Putamen (tissue), 1 donor: ENCODE measurements at regions not wholly inside any gene's neighbourhood (a gene's known extent, or its start where the extent isn't known, plus 50 kb on each side); places are given as distances from the start of the nearest gene placed in this dataset.

Experiments used
- DNase-seq: peaks from one replicate; pipeline ENCODE4 v3.0.0-alpha.2; 2016; ENCODE audit warnings: low spot score

DNA sequence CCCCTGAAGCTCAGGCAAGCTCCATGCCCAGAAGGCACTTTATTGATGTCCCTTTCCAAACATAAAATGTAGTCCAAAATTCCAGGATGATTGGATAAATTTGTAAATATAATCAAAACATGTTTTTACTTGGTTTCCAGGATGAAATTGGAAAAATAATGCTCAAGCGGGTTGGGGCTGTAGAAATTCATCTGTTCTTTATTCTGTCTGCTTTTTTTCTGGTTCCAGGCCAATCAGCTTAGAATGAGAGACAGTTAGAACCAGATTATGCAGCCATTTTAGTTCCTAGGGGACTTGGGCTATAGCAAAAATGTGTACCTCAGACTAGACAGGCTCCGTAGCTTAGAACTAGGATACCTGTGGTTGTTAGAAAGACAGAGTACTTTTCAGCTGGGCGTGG is 450.8 kb downstream of the MCTP2 start:
- DNase-seq = no peak

DNA sequence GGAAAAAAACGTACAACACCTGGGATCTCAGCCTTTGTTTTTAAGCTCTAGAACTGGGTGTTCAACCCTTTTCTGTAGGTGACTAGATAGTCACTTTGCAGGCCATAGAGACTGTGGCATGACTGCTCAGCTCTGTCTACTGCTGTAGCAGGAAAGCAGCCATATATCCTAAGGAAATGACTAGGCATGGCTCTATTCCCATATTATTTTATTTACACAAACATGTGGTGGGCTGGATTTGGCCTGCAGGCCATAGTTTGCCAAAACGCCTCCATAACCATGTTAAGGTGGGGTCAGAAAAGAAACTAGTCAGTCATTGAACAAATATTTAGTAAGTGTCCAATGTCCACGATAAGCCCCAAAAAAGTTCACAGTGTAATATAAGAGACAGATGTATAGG is 452.5 kb downstream of the MCTP2 start:
- no peak for DNase-seq

DNA sequence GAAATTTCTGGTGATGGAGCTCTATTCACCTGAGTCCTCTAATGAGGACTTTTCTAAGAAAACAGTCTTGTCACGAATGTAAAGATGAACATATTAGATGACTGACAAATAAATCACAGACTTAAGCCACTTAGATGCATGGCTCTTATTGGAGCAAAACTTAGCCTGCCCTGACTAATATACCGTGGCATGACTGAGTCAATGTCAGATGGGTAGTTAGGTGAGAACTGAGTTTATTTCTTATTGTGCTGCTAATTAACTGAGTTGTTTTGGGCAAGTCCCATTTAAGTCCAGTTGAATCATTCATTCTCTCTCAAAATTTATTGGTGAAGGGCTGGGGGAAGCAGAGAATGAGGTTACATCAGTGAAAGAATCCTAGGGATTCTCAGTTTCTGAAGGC is 459.8 kb downstream of the MCTP2 start:
- DNase-seq = no peak

DNA sequence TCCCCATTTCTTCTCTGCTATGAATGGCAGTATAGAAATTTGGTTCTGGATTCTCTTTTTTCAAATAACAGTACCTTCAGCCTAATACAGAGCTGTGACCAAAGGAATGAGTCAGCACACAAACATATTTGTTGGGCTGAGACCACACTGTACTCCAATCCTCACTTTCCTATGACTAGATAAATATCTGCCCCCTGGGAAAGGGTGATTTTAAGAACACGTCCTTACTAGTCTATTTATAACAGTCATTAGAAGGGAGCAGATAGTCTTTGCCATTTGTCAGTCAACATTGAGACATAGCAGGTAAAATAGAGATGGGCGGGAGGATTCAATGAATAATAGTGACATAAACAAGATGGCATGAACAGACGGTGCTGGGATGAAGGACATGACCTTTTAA is 461.3 kb downstream of the MCTP2 start:
- DNase-seq = no peak

DNA sequence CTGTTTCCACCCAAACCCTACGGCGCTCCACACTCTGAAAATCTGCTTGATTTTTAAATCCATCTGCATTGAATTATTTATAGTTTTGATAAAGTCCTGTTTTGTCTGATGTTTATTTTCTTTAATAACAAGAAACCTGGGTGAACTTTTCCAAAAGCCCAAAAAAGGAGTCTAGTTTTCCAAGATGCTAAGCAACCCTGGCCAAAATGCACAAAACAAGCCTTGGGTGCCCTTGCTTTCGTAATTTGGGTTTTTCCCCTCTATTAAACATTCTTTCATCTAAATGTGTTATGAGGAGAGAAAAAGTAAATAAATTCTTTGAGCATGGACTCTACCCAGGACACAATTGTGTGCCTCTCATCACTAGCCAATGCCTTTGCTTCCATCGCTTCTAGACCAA is 468.9 kb downstream of the MCTP2 start:
- DNase-seq = peak; percentile 8

DNA sequence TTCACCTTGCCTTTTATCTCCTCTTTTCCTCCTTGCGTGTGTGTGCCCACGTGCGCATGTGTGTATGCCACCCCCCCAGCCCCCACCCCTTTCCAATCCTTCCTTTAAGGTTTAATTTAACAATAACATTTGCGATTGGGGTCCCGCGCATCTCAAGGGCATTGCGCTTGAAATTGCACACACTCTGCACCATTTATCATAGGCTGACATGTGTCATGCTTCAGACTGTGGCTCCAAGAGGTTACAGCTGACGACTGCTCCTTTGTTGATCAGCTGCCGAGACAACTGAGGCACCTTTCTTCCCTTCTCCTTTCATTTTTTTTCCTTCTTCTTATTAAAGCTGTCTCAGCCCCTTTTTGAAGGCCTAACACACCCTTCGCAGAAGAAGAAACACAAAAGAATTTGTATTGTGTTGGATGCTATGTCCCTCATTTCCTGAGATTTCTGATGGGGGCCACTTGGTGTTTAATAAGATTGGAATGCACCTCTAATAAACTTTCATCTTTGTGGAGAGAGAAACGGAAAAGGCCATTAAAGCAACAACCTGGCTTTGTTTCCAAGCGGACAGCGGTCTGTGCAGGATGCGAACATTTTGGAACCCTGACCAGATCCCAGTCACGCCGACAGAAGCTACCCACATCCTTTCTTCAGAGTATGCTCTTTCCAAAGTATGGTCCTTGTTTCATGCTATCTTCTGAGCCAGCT is 470.1 kb downstream of the MCTP2 start:
- DNase-seq = no peak

DNA sequence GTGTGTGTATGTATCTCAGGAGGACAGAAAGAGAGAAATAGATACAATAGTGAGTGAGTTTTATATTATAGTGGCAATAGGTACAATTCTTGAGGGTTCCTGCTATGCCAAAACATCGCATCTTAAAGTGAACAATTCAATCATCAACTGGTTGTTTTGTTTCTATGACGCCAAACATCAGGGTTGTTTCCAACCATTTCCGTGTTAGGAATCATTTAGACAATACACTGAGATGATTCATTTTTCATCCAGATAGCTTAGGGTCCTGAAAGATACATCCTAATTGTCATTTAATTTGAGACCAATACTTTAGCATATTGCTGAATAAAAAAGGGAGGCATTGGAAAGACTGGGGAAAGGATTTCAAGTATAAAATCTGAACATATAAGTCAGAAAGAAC is 472.2 kb downstream of the MCTP2 start:
- DNase-seq = no peak

DNA sequence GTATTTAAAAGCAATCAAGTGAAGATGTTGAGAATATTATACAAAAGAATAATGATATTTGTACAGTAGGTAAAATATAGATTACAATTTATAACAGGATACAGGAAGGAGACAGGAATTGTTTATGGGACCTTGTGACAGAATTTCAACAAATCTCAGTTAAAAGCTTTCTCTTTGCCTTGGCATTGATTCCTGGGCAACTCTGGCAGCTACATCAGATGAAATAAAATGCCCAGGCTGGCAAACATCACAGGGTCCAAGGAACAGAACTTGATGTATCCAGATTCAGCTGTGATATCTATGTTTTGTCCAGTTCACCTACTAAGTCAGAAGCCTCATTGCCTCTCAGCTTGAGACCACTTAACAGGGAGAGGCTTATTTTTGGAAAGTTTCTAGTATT is 473.1 kb downstream of the MCTP2 start:
- DNase-seq = no peak

DNA sequence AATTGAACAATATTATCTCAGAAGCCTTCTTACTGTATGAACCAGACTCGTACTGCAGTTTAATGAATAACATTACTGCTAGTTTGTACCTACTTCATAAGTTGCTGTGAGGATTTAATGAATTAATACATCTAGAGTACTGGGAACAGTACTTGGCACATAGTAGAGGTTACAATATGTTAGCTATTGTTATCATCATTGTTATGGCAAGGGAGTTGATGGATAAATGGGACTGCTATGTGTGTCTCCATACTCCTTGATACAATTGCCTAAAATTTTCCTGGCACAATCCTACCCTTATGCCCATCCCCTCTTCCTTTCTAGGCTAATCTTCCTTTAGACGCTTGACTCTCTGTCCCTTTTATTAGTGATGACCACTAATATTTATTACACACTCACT is 473.6 kb downstream of the MCTP2 start:
- DNase-seq = no peak

DNA sequence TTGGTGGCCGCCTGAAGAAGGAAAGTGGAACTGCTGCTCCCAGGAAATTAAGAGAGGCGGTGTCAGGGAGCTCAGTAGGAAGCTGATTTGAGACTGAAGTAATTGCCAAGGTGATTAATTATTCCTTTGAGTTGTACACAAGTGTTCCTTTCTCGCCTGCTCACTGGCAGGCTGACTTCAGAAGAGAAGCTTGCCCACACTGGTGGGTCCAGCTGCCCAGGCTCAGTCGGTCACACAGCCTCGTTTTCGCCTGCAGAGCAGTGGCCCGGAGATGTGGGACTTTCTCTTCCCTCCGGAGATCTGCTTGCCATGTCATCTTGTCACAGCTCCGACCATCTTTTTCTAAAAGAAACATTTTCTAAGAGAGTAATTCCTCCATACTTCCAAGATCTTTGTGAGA is 478.0 kb downstream of the MCTP2 start:
- peak; percentile 6 for DNase-seq

DNA sequence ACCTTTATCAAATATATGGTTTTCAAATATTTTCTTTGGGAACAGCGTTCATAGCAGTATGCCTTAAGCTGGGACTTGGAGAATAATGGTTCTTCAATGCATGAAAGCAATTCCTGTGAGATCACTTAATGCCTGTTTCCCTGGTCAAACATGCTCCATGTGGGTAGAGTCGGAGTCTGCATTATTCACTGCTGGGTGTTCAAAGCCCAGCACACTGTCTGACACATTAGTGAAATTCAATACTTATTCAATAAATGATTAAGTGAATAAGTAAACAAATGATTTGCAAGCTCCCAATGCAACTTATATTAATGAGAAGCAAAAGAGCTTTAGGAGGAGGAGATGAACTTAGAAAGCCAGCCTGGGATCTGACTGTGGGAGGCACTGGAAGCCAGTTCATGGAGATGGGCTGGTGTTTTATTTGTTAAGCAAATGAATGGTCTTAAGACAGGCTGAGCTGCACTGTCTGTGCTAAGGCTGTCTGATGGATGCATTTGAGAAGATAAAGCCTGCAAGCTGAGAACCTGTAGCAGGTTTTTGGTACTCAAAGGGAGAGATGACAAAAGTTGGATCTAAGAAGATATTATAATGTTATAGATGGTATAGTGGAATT is 490.8 kb downstream of the MCTP2 start:
- DNase-seq = no peak

DNA sequence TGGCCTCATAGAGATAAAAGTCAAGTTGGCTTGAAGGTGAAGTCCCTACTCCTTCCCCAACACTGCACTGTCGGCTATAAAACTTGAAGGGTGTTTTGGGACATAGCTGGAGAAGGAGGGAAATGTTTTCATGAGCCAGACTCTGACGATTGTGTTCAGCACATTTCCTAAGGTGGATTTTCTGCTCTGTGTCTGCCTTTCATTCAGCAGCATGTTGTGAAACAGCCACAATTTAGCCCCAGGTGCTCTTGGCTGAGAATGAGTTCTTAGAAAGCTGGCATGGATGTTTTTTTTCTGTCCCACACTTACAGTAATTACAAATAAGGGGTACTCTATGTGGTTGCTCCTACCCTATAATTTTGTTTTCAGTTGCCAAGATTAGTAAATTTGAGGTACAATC is 492.4 kb downstream of the MCTP2 start:
- DNase-seq = no peak

DNA sequence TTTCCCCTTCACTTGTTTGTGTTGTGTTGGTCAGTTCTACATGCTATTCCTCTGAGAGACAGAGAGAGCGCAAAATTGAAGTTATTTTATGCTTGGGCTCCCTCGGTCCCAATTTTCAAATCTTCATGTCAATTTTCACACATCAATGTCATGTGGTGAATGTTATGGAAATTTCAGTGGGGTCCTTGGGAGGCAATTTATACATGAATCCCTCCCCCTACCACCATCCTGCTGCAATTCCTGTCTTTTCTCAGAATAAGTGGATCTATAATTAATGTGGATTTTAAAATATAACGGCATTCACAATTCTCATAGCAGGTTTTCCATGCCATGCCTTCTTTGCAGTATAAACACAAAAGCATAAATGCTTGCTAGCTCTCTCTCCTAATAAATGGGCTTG is 499.9 kb downstream of the MCTP2 start:
- no peak for DNase-seq

DNA sequence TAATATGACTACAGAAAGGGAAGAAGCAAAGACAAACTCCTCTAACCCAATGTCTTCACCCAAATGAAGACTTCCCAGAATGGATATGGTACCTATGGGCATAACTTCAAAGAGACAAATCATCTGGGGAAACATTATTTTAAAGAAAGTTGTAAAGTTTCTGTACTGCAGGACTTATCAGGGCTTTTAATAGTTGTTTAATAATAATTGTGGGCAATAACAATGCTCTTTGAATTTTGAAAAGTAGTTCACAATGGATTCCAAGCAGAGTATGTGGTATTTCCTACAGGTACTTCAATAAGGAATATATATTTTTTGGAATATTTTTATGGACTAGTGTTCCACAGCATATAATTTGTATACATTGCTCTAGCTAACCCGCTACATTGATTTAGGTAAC is 503.1 kb downstream of the MCTP2 start:
- DNase-seq = no peak

DNA sequence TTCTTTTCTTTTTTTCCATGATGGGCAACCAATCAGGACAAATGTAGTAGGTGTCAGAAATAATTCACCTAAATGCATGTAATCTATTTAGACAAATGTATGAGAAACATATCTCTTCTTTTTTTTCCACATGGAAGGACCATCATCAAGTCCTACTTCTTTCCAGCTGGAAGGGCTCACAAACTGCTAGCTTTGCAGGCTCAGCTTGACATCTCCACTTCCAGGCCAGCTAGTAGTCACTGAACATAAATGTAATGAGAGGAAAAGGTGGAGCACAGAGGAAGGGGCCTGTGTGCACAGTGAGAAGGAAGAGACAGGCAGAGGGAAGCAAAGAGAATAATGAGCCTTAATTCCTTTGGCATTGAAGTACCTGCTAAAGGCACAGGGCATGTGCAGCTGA is 504.9 kb downstream of the MCTP2 start:
- no peak for DNase-seq

DNA sequence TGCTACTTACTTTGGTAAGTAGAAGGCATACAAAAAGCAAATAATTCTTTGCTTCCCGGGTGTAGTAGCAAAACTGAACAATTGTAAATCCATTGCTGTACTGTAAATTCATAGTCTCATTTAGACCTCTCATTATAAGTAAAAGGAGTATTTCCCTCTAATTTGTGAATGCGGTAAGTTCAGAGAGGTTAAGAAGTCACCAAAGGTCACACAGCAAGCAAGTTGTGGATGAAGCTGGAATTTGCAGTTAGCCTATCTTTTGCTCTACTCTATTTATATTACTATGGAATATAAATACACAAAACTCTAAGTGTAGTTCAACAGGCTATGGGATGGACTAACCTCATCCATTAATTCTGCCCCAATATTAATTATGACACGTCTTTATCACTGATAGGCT is 508.3 kb downstream of the MCTP2 start:
- no peak for DNase-seq

DNA sequence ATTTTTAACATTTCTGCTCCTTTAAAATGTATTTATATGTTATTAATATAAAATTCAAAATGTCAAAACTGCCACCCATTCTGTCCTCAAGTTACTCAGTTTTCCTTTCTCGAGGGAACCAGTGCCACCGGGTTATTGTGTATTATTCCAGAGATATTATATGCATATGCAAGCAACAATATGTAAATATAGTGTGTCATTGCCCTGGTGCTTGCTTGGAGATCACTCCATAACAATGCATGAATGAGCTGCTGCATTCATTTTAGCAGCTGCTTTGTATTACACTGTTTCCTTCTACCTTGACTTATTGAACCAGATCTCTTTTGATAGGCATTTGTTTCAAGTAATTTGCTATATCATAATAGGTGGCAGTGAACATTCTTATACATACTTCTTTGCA is 509.1 kb downstream of the MCTP2 start:
- DNase-seq = no peak

DNA sequence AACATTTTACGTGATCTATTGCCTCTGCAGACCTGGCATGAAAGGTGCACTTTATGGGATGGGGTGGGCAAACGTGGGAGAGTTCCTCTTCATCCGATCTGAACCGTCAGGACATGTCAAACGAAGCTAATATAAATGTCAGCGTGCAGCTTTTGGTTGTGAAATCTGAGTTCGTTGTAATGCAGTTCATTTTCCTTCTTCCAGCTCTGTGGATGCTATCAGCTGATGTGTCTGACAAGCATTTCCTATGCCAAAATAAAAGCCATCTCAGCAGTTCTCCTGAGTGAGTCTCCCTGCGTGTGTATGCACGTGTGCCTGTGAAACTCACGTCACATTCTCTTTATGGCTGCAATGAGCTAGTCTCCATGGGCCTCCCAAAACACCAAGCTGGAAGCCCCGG is 512.3 kb downstream of the MCTP2 start:
- peak; percentile 11 for DNase-seq

DNA sequence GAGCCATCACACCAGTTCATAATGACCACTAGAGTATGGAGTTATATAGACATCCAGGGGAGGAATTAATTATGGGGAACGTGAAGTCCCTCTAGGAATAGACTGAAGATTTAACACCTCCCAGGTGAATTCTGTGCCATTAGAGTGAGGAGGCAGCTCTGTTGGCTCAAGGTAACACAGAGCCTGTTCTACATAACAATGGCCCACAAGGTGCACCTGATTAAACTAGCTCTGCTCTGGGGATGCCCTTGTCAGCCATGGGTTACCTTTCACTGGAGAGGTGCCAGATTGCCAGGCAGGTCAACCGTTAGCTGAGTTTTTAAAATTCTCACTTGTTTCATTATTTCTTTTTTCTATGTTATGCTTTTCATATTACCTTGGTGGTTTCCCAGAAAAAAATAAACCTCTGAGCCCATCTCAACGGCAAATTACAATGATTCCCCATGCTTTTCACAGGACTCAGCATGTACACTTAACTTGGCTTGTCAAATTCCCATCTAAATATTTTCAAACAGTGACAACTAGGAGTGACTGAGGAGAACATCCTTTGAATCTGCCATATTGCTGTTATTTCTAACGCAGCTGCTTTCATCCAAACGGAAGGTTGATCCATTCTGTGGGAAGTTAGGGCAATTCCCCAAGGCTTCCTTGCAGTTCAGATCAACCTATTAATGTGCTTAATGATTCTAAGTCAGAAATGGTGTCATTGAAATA is 512.9 kb downstream of the MCTP2 start:
- DNase-seq = no peak

DNA sequence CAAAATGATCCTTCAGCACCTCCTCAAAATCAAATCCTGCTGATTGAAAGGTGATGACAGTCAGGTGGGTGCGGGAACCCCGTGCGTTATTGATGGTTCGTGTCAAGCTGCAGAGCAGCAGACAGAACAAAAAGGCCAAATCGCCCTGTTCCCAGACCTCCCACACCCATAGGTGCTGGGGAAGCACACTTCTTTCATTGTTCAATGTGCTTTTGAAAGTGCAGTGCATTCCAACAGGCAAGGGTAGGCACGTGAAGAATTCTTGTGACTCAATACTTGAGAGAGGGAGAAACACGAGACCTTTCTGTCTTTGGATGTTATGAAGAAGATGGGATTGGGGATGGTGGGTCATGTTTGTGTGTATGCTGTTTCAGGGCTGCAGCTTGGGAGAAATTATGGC is 514.0 kb downstream of the MCTP2 start:
- DNase-seq = no peak

DNA sequence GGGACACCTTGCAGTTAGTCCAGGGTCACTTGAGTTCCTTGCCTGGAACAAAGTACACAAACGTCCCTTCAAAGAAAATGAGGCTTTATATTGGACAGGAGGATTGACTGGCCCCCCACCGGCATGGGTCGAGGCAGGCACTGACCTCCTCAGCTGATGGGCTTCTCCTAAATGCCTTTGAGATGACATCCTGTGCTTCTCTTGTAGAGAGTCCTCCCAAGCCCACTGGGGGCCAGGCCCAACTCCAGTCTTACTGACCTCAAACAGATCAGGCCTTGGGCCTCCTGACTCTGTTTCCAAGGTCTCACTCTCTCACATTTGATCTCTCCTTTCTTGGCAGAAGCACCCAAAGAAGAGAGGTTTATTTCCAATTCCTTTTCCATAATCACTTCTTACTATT is 516.1 kb downstream of the MCTP2 start:
- DNase-seq = no peak

DNA sequence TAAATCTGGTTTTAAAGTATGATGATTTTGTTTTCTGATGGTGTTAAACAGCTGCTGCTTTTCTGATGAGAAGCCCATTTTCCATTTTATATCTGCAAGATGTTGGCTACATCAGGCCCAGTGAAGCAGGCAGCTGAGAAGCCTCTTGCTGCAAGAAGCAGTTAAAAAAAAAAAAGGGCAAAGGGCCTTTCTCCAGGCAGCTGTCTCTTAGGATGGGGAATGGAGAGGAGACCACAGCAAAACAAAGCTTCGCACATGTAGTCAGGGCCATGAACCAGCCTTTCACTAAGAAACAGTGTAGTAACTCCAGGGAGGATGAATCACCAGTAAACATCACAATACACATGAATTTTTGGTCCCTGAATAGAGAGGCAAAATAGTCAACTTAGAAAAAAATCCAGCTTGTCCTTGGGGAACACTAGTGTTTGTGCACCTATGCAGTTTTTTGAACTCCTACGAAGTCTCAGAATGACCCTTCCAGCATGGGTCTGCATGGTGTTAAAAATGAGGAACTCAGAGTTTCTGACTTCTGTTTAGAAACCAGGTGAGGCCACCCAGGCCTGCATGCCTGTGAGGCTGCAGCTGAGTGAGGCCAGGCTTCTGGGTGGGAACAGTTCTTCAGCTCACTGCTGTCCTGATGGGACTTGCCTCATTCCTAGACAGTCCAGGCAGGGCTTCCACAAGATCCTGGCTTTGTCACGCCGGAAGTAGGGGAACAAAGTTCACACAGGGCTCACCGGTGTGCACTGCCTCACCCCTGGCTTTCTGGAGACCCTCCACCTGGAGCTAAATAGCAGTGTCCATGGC is 518.7 kb downstream of the MCTP2 start:
- DNase-seq = no peak

DNA sequence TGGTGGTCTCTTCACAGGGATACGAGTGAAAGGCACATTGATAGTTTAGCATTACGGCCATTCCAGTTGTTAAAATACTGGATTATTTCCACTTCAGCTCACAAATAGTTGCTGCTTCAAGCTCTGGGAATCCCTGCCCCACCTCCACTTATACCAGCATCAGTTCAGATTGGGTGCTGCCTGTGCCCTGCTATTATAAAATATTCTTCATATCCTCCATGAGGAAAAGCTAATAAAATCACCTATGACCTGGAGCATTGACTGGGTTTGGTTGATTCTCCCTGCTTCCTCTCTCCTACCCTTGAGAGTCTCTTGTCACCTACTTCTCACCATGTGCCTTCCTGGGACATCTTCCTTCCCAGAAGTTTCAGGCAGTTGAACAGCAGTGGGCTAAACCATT is 529.0 kb downstream of the MCTP2 start:
- DNase-seq = no peak
